NCI-H2196 treated with DMSO at 0.1 percent for 48 hours (cell line): ENCODE measurements at regions not wholly inside any gene's neighbourhood (a gene's known extent, or its start where the extent isn't known, plus 50 kb on each side); places are given as distances from the start of the nearest gene placed in this dataset.

Experiments used
- DNase-seq: peaks from one replicate; lab custom pipeline; 2025; ENCODE audit not compliant: unreplicated experiment; lab: John Stamatoyannopoulos, UW

DNA sequence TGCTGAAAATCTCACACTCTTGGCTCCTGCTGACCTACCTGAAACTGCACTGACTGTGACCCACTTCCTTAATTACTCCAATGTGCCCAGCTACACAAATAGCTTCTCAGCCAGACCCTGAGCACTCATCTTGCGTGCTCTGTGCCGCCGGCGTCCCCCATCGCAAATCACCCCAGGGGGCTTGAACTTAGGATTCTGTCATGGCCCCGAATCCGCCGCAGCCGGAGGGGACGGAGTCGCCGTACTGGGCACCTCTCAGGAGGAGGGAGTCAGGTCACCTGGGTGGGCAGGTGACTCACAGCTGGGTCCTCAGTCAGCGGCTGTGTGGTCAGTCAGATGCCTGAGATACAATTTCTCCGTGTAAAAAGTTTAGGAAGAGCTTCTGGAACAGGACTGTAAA, 804.9 kb upstream of the SALL3 start:
- no peak for DNase-seq

DNA sequence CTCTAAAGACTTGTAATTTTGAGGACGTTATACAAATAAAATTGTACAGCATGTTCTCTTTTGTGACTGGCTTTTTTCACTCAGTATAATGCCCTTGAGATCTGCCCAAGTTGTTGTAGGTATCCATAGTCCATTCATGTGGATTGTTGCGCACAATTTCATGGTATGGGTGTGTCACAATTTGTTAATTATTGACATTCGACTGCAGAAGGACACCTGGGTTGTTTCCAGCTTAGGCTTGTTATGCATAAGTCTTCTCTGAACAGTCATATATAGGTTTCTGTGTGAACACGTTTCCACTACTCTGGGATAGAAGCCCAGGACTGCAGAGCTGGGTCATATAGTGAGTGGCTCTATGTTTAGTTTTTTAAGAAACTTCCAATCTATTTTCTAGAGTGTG, 800.8 kb upstream of the SALL3 start:
- no peak for DNase-seq

DNA sequence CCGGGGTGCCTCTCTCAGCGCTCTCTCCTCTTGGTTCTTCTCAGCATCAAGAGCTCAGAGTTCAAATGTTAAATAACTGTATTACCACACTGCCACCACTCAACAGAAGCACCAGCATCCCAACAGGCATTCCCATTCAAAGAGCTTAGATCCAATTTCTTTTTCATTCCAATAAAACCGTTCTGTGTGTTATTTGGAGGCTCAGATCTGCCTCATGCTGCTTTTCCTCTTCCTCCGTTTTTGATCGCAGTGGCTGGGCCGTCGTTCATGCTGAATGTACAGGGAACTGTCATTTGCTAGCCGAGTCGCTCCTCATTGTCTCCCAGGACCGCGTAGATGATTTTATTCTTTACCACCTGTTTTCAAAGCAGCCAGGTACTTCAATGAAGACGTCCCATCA, 798.9 kb upstream of the SALL3 start:
- no peak for DNase-seq

DNA sequence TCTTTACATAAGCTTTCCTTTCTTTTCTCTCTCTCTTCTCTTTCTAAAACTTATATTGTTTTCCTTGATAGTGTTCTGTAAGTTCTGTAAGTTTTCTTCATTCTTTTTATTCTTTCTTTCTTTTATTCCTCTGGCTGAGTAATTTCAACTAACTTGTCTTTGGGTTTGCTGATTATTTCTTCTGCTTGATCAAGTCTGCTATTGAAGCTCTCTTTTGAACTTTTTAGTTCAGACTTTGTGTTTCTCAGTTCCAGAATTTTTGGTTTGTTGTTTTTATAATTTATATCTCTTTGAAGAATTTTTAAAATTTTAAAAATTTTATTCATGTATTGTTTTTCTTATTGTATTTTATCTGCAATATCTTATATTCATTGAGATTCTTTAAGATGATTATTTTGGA, 795.8 kb upstream of the SALL3 start:
- no peak for DNase-seq

DNA sequence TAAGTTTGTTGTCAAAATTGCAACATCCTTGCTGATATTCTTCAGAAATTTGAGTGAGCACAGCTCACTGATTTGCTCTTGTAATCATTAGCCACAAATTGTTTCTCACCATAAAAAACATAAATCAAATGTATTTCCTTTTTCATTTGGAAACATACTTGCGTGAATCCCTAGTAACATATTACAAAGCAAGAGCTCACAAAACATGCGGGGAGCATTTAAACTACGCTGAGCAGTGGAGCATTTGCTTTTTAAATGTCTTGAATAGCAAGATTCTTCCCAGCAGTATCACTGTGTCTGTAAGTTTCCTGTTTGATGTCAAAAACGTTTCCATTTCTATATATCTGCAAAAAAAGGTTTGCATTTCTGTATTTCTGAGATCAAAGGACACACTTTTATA, 788.3 kb upstream of the SALL3 start:
- no peak for DNase-seq

GRCh38 chr18:78192054-78192453, 787.6 kb upstream of the SALL3 start:
- peak; percentile 93 for DNase-seq

DNA sequence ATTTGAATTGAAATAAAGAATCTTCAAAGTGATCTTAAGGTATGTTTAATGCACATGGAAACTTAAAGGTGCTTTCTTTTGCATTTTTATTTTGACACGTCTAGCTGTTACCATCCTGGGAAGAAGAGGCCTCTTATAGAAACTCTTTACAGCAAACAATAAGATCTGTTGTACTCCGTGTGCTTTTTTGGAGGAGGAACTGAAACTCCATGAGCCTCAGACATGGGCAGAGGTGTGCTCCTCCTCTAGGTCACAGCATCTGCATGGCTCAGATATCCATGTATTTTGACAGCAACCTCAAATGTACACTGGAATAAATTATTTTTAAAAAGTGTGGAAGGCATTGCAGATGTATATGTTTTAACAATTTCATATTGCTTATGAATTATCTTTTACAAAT, 783.3 kb upstream of the SALL3 start:
- no peak for DNase-seq

DNA sequence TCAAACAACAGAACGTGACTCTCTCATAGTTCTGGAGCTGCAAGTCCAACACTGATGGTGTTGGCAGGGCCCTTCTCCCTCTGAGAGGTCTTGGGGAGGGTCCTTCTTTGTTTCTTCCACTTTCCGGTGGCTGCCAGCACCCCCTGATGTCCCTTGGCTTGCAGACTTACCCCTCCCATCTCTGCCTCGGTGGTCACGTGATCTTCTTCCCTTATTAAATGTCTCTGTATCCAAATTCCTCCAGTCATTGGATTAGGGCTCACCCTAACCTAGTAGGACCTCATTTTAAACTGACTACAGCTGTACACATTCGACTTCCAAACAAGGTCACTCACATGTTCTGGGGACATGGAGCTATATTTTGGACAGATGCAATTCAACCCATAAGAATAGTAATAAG, 780.6 kb upstream of the SALL3 start:
- no peak for DNase-seq

GRCh38 chr18:78199611-78200010, 780.0 kb upstream of the SALL3 start:
- DNase-seq, result no peak

DNA sequence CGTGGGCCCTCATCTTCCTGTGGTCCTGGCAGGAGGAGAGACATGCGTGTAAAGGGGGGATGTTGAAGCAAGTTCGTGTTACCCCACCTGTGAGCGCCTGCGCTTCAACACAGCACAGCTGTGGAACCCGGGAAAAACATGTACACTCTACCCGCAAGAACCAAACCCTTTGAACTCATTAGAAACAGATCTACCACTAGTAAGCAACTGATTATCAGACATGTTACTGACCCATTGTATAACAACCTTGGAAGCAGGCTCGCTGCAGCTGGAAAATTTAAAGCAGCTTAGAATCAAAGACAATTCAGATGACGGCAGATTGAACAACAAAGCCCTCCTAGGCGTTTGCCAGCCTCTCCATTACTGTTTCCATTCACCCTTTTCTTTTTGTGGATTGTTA, 771.7 kb upstream of the SALL3 start:
- DNase-seq, result no peak

GRCh38 chr18:78208461-78208860, 771.2 kb upstream of the SALL3 start:
- DNase-seq, result no peak

DNA sequence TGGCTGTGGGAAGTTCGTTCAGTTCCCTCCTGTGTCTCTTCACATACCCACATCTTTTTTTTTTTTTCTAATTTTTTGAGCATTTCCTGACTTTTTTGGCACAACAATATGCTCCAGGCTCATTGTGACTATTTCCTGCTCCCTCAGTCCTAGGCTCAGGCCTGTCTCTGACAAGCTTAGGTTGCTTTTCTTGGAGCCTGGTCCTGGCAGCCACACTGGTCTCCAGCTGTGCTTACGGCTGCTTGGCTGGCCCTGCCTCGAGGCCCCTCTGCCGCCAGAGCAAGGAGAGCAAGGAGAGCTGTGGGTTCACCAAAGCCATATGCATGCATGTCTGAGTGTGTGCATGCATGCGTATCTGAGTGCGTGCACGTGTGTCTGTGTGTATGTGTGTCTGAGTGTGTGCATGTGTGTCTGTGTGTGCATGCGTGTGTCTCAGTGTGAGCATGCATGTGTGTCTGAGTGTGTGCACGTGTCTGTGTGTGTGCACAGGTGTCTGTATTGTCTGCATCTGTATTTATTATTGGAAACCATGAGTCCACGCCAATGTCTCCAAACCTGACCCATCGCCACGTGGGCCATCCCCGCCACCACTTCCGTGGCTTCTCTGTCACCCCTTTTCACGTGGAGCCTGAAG, 766.1 kb upstream of the SALL3 start:
- DNase-seq, result no peak

DNA sequence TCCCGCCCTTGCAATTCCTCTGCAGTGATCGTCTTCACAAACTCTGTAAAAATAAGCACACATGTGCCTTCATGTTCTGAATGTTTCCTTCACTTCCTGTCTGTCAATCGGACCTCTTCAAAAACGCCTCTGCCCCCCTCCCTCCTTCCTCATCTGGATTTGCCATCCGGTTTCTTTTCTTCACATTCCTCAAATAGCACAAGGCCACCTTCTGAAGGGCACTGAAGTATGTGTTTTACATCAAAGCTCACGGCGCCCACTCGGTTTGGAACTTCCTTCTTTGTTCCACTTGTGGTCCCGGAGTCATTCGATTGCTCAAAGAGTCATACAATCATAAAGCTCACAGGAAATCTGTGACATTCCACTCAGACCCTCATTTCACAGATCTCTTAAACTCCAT, 758.1 kb upstream of the SALL3 start:
- DNase-seq, result no peak

- DNase-seq, result no peak
Measured at GRCh38 chr18:78228974-78229373, 750.6 kb upstream of the SALL3 start.

- DNase-seq, result no peak
Measured at GRCh38 chr18:78230911-78231310, 748.7 kb upstream of the SALL3 start.

DNA sequence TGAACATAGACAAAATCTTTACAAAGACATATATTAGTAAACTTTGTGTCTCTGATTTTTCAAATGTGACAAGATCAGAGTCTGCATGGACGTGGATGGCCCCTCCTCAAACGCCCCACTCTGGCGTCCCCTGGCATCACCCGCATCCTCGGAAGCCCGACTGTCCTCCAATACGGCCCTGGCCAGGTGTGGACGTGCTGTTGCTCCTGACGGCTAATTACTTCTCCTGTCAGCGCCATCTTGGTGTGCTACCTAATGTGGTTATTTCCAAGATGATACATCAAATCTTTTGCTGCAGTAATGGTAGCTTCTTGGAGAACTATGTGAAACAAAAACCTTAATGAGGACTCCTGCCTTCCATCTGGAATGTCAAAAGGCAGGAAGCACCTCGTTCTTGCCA, 747.4 kb upstream of the SALL3 start:
- DNase-seq, result no peak

- DNase-seq, result no peak
Measured at GRCh38 chr18:78237864-78238263, 741.8 kb upstream of the SALL3 start.

DNA sequence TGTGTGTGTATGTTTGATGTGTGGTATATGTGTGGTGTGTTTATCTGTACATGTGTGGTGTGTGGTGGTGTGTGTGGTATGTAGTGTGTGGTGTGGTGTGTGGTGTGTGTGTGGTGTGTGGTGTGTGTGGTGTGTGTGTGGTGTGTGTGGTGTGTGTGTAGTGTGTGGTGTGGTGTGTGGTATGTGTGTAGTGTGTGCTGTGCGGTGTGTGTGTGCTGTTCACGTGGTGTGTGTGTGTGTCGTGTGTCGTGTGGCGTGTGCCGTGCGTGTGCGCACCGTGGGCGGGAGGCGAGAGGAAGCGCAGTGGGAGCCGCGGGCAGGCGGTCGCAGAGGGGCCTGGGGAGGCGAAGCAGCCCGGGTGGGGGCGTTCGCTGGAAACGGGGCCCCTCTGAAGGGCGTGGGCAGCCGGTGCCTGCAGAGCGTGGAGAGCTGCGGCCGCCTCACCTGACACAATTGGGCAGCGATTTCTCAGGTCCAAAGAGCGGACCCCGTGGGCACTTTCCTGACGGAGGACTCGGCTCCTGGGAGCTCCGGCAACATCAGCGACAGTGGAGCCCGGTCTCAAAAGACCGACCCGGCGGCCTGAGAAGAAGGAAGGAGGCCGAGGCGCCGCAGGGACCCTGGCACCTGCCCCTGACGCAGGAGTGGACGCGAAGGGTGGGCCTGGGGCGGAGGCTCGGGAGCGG, 741.1 kb upstream of the SALL3 start:
- no peak for DNase-seq

DNA sequence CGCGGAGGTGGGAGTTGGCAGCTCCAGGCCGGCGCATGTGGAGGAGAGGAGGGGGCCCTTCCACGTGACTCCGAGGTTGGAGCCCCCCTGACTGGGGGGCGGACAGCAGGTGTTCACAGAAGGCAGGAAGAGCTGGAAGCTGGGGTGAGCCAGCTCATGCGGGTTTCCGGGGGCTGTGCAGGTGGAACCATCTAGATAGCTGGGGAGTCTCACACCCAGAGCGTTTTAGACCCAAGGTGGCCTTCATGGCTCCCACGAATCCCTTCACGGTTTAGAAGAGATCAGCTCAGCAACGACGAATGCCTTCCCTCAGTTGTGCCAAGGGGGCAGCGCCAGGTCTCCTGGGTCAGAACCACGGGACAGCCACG, 740.5 kb upstream of the SALL3 start:
- DNase-seq, result no peak

- no peak for DNase-seq
Measured at GRCh38 chr18:78240101-78240500, 739.5 kb upstream of the SALL3 start.

GRCh38 chr18:78240627-78241252, 738.9 kb upstream of the SALL3 start:
- no peak for DNase-seq

- DNase-seq, result no peak
Measured at GRCh38 chr18:78241535-78242253, 737.9 kb upstream of the SALL3 start.
